HG03060 (cell line): ENCODE measurements at regions not wholly inside any gene's neighbourhood (a gene's known extent, or its start where the extent isn't known, plus 50 kb on each side); places are given as distances from the start of the nearest gene placed in this dataset.

Experiments used
- ATAC-seq: cut with Tn5 transposase; IDR thresholded peaks from one replicate; pipeline ENCODE4 v1.9.1; 2021; ENCODE audit warnings: low read depth, moderate number of reproducible peaks; ENCODE audit not compliant: unreplicated experiment

DNA sequence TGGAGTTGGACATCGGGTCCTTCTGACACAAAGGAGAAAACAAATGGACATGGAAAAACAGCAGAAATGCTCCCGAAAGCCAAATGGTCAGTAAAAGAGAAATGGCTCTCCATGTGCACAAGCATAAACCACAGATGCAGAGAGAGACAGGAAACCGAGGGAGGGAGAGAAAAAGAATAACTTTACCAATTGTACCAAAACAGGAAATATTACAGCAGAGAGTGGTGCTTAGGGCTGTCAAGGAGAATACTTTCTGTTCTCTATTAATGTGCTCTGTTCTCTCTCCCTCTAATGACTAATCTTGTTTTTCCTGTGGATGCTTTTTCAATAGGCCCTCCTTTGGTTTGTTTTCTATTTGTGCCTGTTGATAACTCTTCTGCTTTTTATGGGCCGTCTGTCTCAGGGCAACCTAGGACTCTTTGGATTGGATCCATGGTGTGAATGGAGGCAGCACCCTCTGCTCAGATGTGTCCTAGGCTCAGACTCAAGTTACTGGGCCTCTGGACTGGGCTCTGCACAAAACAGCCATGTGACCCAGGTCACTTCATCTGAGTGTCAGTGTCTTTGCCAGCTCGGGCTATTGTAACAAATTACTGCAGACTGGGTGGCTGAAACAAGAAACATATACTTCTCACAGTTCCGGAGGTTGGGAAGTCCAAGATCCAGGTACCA, 663.0 kb downstream of the NPHP4 start:
- no peak for ATAC-seq

- ATAC-seq: no peak
Observed at GRCh38 chr1:5324883-5325282, 667.3 kb downstream of the NPHP4 start.

DNA sequence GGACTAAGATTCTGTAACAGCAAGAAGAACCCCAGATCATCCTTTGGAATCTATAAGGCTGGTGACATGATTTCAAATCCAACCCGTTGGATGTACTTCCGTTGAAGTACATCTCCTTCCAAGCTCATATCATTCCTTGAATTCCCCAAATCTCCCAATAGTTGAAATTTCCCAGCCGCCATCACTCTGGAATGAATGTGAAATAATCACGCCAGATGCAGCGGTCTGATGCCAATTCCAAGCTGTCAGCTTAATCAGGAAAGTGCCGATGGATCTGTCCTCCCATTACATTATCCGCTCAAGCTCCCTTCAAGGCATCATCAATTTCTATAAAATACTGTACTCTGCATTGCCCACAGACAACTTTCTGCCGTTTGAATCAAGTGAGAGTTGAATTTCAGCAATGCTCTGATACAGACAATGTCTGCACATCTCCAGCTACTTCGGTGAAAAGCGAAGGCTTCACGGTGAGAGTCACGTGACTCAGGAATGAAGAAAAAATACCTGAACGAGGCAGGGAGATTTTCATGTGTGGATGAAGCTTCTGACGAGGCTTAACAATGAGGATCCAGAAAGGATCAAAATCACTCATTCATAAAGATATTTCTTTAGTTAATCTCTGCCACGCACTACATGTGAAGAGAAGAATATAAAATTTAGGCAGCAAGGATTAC, 663.9 kb downstream of the AJAP1 start:
- no peak for ATAC-seq

DNA sequence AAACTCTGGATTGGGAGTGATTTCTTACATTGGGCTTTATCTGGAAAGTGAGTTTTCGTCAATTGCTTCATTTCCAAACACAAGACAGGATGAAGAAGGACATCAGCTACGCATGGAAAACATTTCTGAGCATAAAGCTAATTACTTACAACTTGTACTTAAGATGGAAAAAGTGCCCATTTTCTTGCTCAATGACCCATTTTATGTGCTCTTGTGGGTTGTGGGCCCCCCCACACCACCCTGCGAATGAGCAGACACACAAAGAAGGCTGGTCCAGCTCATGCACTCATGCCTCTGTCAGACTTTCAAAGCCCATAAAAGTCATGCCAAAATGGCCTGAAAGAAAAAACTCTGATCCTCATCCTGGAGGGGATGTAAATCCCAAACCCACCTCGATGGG, 663.0 kb downstream of the AJAP1 start:
- no peak for ATAC-seq

GRCh38 chr1:5312862-5313261, 658.5 kb downstream of the AJAP1 start:
- ATAC-seq: no peak

- ATAC-seq: no peak
Observed at GRCh38 chr1:5312293-5312674, 657.9 kb downstream of the AJAP1 start.

DNA sequence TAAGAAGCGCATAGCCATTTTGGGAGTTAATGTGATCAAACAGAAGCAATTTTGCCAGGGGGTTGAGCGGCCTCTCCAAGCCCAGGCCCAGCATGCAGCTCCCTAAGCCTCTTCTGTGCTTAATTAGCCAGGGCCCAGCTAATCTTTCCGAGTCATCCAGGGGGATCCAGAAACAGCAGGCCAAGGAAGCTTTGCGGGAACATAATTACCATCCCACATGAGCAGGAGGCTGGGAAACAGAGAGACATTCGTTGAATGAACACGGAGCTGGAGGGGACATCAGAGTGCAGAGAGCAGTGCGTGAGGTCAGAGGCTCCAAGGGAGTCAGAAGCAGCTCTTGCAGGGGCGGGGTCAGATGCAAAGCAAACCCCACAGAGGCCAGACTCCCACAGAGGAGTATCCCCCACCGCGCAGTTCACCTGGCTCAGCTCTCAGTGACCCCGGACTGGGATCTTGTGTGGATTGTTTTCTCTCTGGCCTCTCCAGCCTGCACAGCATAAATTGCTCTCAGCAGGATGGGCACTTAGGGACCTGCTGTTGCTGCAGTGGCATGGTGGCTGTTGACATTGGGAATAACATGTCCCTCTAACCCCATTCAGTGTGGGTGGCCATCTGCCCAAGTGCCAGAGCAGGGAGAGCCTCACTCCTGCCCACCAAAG, 657.4 kb downstream of the AJAP1 start:
- no peak for ATAC-seq

DNA sequence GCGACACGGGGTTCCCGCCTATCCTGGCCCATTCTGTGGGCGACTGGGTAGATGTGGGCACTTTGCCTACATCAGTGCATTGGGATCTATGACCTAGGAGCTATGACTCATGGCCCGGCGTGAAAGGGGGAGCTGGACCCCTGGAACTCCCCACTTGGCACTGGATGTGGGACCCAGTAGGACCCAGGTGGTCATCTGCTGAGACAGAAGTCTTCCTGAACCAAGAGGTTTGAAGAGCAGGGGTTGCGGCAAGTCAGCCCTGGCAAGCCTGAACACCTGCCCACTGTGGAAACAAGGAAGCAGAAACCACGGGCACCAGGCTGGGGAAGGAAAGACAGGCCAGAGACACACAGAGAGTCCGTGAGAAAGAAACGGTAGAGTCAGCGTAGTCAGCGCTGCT, 656.7 kb downstream of the AJAP1 start:
- ATAC-seq: no peak

DNA sequence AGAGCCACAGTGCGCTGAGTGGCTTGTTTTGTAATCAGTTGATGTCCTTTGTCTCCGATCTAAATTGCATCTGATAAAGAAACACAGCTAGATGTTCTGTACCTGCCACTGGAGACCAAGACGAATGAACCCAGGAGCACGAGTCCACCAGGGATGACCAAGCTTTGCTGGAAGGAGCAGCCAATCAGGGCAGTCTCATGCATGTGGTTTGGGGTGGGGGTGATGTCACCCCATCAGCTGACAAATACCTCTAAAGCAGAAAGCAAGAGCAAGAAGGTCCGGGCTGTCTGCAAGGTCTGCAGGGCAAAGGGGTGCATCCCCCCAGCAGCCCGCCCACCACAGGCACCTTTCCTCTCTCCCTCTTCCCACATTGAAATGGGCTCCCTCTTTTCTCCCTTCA, 653.8 kb downstream of the AJAP1 start:
- no peak for ATAC-seq

DNA sequence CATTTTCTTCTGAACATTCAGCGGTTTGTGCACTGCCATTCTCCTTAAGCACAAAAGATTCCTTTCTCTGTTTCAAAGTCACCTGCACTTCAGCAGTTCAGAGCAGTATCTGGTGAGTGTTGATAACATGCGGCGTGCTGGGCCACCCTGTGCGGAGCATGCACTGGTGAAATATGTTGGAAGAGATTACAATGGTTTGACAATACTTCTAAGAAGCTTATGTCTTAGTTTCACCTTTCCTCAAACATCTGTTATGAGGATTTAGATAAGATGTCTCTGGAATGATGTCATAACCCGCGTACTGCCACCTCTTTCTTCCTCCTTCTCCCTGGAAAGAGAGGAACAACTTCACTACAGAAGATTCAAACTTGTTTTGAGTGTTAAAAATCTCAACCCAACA, 650.3 kb downstream of the AJAP1 start:
- no peak for ATAC-seq

- ATAC-seq: no peak
Observed at GRCh38 chr1:5298376-5298775, 644.0 kb downstream of the AJAP1 start.

- no peak for ATAC-seq
Observed at GRCh38 chr1:5297886-5298239, 643.5 kb downstream of the AJAP1 start.

DNA sequence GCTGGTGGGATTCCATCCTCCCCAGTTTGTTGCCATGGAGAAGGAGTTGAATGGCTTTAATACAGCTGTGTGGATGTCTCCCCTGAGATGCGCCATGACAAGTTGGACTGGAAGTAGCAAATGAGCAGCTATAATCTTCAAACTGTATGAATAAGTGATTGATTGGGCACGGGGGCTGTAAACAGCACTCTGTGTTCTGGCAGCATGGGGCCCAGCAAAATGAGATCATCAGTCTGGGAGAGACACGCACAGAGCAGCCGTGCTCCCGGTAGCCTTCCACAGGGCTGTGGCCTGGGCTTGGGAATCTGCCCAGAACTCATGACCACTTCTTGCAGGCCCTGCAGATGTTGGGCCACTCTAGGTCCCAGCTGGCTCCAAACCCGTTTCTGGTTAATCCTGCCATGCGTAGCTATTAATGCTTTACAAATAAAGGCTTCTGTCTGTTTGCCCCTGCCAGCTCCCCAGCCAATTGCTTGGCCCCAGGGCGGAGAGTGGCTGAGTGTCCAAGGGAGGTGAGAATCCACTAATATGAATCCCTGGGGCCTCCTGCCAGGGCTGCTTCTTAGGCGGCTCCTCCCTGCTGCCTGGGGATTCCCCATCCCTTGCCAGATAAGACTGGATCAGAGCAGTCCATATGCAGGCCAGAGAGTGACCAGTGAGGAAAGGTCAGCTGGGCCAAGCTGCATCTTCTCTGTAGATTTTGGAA, 642.9 kb downstream of the AJAP1 start:
- ATAC-seq: no peak

GRCh38 chr1:5296557-5297179, 642.3 kb downstream of the AJAP1 start:
- ATAC-seq: no peak

DNA sequence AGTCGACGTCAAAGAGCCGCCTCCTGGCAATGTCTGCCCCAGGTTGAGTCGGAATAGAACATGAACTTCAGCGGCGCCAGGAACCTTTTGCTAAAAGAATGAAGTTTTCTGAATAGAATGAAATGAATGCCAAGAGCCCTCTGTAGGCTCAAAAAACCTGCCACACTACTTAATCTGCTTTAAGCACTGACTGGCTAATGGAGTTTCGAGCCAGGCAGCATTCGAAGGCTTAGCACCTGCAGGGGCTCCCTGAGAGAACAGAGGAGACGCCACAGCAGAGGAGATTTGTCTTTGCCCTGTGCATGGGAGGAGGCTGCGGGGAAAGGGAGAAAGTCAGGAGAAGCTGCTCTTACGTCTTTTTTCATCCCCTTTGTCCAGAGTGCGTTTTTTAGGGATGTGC, 641.7 kb downstream of the AJAP1 start:
- ATAC-seq: no peak

DNA sequence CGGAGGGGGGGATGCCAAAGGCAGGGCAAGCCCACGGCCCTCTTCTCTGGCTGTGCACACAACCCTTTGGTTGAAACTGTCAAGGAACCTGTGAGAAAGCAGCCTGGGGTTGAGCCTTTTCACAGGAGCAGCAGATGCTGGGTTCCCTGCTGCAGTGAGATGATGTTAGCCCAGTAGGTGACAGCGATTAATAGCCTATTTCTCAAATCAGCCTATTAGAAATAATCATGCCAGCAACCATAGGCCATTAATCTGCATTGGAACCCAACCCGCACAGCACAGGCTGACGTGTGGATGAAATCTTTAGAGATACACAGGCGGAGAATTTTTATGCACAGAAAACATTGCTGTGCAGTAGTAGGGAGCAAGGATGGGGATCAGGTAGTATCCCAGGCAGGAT, 637.5 kb downstream of the AJAP1 start:
- ATAC-seq: no peak

GRCh38 chr1:5287178-5288150, 633.1 kb downstream of the AJAP1 start:
- ATAC-seq: no peak

GRCh38 chr1:5286244-5286643, 631.8 kb downstream of the AJAP1 start:
- no peak for ATAC-seq

DNA sequence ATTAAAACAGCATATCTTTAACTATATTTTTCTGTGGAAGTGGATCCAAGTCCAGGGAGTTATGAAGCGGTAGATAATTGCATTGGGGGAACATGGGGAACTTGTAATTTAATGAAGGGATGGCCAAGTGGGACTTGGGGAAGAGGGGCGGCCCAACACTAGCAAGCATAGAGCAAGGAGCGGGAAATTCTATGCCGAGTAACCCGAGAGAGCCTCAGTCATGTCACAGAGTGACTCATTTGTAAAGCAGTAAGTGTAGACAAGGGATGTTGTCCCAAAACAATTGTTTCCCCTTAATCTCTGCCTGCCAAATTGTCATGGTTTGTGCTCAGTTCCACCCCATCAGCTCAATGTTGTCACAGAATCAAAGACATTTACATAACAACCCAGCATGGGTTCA, 620.1 kb downstream of the AJAP1 start:
- ATAC-seq: no peak
